Glomerular endothelial cell (primary cell): ENCODE measurements at regions not wholly inside any gene's neighbourhood (a gene's known extent, or its start where the extent isn't known, plus 50 kb on each side); places are given as distances from the start of the nearest gene placed in this dataset.
"Not testable (repeated sequence)": the region's sequence is repeated elsewhere in the genome, so short reads cannot be mapped to it uniquely, and the experiment has no call there.

Source experiments
- DNase-seq: peaks from one replicate; pipeline ENCODE4 v3.0.0-alpha.2; 2011; ENCODE audit warnings: low read depth, low spot score; ENCODE audit errors: extremely low read depth

DNA sequence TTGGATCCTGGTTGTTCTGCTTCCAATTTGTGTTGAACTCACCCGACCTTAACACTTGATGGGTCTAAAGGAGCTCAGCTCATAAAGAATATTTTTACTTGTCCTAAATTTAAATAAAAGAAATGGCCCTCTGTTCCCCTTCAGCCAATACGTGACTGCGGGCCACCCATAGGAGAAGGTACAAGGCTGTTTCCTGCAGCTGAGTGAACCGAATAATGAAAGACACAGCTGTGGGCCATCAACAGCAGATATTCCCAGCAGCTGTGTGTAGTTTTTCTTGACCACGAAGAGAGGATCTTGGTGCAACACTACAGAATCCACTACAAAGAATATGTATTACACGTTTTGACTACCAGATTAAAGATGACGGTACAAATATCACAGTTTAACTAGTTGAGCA lies 1431.6 kb downstream of the CDH11 start:
- no peak for DNase-seq

DNA sequence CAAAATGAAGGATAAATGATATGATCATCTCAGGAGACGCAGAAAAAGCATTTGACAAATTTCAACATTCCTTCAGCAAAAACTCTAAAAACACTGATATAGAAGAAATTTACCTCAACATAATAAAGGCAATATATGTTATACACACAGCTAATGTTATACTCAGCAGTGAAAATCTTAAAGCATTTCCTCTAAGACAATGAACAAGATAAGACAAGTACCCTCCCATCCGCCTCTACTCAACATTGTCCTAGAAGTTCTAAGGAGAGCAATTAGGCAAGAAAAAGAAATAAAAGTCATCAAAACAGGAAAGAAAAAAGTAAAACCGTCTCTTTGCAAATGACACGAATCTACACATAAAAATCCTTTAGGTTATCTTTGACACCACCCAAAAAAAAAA lies 1432.8 kb downstream of the CDH11 start:
- no peak for DNase-seq

DNA sequence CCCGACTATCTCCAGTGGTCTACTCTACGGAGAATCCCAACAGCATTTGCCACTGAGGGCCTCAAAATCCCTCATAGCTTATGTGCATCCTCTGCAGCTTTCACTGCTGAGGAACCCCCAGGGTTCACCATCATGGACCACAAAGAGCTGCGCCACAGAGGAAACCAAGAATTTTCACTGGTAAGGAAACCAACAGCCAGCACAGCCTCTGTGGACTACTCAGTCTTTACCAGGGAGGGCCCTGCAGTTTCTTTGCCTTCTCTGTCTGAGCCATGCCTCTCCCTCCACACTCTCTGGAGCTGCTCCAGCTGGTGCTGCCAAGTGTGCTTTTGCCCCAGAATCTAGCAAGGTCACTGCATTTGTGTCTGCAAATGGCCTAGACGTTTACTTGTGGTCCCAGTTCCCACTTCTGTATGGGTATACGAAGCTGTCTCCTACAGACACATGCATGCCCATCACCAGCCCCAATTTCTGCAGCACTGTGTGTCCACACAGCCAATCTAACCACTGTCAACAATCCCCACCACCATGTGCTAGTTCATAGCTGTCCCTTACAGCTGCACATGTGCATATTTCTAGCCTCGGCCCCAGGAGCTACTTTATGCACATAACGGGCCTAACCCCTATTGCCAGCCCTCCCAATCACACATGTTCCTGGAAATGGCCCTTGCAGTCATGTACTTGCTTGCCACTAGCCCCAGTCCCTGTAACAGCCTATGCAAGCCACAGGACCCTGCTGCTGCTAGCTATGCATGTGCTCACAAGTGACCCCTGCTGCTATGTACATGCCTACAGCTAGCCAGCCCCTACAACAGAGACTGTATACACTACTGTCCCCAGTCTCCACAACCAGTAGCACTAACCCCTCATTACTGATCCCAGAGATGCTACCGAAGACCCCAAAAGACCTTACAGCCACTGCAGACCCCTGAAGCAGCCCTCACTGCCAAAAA lies 1437.4 kb downstream of the CDH11 start:
- no peak for DNase-seq

DNA sequence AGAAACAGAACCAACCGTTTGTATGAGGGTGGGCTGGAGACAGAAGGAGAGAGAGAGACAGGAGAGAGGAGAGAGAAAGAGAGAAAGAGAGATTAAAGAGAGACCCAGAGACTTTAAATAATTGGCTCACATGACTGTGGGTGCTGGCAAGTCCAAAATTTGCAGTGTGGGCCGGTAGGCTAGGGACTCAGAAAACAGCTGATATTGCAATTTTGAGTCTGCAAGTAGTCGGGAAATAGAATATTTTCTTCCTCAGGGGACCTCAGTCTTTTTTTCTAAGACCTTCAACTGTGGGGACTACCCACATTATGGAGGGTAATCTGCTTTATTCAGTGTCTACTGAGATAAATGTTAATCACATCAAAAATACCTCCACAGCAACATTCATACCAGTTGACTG lies 1439.0 kb downstream of the CDH11 start:
- no peak for DNase-seq

DNA sequence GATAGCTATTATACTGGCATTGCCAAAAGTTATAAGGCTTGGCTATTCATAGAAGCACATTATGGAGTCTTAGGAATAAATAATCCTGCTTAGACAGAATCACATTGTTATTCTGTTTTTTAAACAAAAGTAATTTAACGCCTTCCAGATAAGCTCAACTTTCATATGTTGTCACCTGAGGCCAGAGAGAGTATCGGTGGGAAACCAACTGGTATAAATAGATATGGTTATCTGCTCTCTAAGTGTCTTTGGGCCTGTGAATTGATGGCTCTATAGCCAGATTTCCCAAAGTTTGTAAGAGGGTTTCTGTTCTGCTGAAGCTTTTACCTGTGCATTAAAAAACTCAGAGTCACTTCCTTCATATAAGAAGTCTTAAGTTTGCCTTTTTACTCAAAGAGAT lies 1449.4 kb downstream of the CDH11 start:
- DNase-seq: no peak

DNA sequence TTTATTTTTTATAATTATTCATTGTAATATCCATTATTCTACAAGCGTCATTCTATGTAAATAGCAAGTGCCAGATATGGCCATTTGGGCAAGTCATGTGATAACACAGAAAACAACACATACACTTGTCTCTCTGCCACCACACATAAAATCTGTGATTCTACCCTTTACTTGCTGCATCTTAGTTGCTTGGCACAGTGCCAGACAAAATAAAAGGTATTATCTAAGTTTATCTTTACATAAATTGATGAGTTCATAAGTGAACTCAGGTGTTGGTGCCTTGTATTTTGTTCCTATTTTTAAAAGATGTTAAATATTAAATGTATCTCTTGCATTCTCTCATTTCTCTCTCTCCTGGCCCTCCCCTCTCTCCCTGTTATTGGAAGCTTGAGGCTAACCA lies 1458.7 kb downstream of the CDH11 start:
- no peak for DNase-seq

DNA sequence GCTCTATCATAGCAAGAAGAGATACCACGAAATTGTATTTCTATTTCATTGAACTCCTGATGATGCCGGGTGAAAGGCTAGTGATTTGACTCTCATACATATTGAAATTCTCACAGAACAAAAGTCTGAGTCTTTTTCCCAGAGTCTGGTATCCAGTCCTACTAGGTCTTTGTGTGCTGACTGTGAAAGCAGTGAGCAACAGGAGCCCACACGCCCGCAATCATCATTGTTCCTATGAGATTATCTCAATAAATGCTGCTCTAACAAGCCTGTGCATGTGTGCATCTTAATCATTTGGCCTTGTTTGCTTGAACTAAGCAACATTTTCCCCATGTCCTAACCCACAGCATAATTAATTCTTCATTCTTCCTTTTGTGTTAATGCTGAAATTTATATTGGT lies 1466.0 kb downstream of the CDH11 start:
- DNase-seq: no peak

DNA sequence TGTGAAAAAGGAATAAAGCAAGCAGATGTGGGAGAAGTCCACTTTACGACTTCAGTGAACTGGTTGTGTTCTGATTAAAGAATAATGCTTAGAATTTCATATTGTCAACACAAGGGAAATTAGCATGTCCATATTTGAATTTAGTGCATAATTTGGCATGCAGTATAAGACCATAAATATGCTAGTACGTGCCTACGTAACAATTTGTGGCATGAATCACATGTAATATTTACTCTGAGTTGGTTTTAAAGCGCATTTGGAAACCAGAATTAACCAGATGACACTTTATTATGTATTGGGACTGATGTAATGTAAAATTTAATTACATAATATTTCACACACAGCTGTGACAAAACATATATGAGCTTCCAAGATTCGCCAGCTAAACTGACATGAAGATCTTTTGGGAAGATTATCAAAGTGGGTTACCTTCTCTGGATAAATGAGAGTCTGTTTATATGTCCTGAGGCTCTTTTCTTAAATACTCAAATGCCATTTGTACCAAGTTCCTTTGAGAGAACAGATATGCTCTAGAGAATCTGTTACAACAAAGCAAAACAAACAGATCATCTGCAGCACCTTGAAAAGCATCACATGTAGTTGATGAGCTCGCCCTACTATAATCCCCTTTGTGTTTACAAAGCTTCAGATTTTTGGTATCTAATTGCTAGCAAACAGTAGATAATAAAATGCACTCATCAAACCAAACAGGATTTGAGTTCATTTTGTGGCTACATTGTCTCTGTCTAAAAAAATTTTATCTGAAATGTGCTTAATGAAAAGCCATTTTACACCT lies 1468.6 kb downstream of the CDH11 start:
- no peak for DNase-seq

DNA sequence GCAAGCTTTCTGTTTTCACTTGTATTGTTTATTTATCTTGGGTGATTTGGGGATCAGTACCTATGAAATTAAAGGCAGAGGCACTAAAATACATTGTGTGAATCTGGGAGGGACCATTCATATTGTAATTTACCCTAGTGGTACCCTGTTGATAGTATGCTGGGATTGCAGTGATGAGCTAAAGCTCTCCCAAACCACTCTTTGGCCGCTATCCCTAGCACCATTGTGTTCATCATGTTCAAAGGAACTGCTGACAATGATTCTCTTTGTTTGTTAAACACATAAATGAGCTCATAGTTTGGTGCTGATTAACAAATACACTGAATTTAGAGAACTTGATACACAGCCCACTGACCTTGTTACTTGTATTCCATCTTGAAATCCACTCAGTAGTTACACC lies 1469.8 kb downstream of the CDH11 start:
- DNase-seq: no peak

DNA sequence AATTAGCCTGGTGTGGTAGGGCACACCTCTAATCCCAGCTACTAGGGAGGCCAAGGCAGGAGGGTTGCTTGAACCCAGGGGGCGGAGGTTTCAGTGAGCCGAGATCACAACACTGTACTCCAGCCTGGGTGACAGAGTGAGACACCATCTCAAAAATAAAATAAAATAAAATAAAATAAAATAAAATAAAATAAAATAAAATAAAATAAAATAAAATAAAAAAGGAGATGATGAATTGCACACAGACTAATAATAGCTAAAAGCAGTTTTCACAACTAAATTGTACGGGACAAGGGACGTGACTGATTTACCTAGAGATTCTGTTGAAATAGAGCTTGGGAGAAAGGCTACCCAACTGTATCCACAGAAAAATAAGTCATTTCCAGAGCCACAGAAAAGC lies 1471.3 kb downstream of the CDH11 start:
- no peak for DNase-seq

DNA sequence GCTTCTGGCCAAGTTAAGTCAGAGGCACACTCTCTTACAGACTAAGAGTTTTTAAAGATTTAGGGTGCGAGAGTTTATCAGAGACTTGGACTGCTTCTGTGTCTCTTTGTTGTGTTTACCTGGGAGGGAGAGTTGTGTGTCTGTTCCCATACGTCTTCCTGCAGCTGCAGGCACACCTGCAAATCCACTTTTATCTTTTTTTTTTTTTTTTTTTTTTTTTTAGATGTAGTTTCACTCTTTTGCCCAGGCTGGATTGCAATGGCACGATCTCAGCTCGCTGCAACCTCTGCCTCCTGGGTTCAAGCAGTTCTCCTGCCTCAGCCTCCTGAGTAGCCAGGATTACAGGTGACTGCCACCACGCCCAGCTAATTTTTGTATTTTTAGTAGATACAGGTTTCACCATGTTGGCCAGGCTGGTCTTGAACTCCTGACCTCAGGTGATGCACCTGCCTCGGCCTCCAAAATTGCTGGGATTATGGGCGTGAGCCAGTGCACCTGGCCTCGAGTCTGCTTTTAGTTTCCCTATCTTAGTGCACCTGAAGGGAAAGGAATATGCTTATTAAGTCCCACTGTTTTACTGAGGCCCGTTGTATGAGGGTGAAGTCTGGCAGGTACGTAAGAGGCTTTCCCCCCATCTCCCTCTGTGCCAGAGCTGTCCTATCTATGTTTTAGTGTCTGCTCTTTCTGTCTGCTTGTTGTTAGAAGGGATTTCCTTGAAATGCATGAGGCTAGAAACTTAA lies 1488.0 kb downstream of the CDH11 start:
- DNase-seq: not testable (repeated sequence)

DNA sequence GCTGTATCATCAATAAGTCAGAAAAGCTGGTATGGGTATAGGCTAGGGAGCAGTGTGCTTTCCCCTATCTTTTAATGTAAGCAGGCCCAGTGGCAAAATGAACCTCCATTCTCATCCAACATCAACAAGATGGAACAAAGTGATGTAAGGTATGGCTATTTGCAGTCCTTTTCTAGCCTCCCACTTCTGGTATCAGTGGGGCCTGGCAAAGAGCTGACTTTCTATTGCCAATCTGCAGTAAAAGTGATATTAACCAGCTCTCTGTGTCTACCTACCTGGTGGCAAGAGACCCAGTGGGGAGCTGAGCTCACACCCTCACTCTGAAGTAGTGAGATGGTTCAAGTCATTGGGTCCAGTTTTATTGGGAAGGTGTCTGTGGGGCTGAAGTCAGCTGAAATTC lies 1492.6 kb downstream of the CDH11 start:
- no peak for DNase-seq

DNA sequence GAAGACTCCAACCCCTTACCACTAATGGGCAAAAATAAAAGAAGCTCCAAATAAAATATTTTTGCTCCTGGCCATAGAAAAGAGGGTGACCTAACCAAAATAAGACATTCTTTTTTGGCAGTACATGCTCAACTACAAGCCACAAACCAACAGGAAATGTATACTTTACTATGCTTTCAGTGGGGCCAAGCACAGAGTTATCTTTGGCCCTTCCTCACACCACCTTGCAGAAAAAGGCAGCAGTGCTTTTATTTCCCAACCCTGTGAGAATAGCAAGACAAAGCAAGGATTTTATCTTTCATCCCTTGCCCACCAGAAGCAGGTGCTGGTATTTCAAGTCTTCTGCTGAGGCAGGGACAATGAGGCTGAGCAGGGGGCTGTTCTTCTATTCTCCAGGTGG lies 1493.1 kb downstream of the CDH11 start:
- no peak for DNase-seq

DNA sequence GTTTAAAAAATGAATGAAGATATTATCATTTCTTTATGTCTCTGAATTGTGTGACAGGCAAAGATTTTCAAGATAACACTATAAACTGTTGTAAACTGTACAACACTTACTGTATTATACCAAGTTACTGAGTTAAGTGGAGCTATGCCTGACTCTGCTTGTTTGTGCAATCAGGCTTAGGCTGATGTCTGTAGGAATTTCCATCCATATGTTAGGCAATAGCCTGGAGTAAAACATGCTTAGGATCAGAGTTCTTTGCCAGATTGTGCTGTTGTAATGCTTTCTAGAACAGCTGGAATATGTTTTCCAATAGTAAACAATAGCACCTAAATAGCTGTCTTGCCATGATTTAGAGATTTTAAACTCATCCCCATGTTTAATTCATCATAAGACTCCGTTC lies 1496.7 kb downstream of the CDH11 start:
- DNase-seq: no peak

DNA sequence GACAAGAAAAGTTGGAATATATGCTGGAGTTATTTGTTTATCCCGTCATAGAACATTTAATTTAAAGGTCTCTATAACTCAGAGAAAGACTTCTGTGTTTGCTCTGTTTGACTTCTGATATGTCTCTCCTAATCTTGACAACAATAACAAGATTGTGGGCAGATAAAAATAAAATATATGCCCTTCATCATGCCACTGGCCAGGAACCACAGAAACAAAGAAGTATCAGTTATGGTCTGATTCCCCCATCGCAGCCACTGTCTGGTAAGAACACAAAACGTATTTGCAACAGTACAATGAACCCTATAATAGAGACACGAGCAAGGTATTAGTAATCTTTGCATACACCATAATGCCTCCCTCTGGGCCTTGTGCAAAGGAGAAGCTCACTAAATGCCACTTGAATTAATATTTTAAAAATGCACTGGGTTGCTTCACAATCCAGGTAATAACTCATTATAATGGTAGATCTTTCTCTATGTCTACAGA lies 1498.3 kb downstream of the CDH11 start:
- DNase-seq: no peak

DNA sequence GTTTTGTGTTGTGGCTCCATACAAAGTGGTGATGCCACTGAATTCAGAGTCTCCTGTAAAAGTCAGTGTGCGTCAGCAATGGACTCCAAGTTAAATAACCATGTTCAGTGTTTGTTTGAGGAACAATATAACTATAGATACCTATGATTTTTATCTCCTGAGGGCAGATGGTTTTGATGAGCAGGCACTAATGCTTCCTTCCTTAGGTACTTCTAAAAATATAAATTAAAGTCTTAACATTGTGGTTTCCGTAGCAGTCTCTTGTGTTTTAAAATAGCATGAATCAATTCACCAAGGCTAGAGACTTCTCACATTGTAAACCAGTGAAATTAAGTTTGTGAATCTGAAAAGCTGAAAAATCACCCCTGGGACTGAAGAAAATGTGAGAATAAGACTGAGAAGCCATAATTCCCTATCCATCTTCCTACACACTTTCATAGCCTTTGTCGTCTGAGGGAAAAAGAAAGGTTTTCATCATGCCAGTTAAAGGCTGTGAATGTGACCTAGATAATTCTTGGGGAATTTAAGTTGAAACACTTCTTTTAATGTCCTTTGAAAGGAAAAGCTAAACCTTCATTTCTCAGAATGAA lies 1502.9 kb downstream of the CDH11 start:
- no peak for DNase-seq

DNA sequence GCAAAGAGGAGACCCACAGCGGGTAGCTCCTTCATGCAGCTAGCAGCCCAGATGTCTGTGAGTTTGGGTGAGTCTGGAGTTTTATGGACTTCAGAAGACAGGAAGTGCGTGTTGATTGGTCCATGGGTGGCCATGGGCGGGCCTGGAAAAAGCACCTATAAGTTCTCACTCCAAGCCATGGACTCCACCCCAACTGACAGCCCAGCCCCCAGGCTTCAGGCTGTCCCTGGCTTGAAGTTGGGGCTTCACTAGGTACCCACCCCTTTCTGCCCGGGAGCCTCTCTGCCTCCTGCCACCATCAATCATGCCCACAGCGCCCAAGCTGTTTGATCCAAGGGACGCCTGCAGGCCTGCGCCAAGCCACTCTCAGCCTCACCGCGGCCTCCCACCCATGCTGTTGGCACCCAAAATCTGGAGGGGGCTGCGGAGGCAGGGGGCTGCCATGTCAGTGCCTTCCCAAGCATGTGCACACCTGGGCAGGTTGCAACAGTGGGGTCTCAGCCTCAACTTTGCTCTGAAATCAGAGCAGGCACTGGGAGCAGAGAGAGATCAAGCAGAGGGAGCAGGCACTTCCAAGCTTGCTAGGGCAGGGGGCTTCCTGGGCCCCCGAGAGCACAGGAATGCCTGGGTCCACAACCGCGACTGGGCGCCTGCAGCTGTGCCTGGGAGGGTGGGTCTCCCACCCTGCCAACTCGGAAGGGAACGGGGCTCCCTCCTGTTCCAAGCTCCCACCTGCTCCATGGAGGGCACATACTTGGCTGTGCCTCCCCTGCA lies 1503.7 kb downstream of the CDH11 start:
- DNase-seq: no peak

DNA sequence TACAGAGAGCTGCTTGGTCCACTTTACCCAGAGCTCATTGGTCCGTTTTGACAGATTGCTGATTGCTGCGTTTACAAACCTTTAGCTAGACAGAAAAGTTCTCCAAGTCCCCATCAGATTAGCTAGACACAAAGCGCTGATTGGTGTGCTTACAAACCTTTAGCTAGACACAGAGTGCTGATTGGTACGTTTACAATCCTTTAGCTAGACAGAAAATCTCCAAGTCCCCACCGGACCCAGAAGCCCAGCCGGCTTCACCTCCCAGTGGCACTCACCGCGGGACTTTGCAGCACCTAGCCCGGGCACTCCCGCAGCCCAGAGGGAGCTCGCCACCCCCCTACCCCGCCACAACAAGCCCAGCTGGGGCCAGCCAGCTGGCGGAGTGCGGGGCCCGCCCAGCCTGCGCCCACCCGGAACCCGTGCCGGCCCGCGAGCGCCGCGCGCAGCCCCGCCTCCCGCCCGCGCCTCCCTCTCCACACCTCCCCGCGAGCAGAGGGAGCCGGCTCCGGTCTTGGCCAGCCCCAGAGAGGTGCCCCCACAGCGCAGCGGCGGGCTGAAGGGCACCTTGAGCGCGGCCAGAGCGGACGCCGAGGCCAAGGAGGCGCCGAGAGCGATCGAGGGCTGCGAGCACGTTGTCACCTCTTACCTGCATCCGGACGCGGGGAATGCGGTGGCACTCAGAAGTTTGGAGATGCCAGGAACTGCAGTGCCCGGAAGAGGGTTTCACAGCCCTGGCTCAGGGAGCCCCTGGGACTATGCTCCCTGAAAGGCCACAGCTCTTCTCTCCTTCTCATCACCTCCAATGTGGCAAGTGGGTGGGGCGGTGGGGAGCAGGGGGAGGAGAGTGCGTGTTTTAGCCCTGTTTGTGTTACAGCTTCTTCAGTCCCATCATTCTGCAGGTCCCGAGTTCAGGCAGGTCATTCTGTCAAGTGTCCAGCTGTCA lies 1504.5 kb downstream of the CDH11 start:
- DNase-seq: no peak

DNA sequence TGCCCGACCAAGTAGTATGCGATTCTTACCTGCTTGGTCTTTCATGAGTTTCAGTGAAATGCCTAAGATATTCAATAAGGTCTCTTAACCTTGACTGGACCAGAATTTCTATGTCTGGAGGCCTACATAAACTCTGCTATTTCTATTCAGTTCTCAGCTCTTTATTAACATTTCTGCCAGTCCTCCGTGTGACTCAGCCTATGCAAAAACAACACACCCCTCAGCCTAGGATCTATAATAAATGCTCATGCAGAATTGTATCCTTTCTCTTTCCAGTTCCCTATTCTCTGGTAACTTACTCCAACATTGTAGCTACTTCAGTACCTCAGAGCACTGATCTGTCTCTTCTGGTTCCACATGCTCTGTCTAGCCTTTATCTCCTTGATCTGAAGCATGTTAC lies 1507.4 kb downstream of the CDH11 start:
- no peak for DNase-seq
